Esophagus (tissue), 2 donors: ENCODE measurements at regions not wholly inside any gene's neighbourhood (a gene's known extent, or its start where the extent isn't known, plus 50 kb on each side); places are given as distances from the start of the nearest gene placed in this dataset.
"Not testable (repeated sequence)": the region's sequence is repeated elsewhere in the genome, so short reads cannot be mapped to it uniquely, and the experiment has no call there.

Experiments
- H3K27ac ChIP-seq, 2 donors: one replicate each; pipeline ENCODE4 v1.5.1; 2013; ENCODE audit warnings: low read depth in 2 of 2, mild to moderate bottlenecking in 2 of 2, inconsistent platforms in 1 of 2, low read length in 1 of 2, moderate library complexity in 1 of 2
- H3K27me3 ChIP-seq, 2 donors: one replicate each; pipeline ENCODE4 v1.6.1; 2013; ENCODE audit warnings: low read length in 2 of 2, control low read depth in 1 of 2, mild to moderate bottlenecking in 1 of 2; ENCODE audit not compliant: insufficient read depth in 2 of 2, control insufficient read depth in 1 of 2
- H3K36me3 ChIP-seq, 2 donors: one replicate each; pipeline ENCODE4 v1.6.1; 2013; ENCODE audit warnings: low read length in 1 of 2; ENCODE audit not compliant: control insufficient read depth in 2 of 2, insufficient read depth in 2 of 2
- H3K4me1 ChIP-seq, 2 donors: one replicate each; pipeline ENCODE4 v1.6.1; 2013; ENCODE audit warnings: low read length in 1 of 2; ENCODE audit not compliant: control insufficient read depth in 2 of 2, insufficient read depth in 2 of 2
- H3K4me3 ChIP-seq, 2 donors: one replicate each; pipeline ENCODE4 v1.5.1; 2013; ENCODE audit warnings: low read length in 2 of 2, mild to moderate bottlenecking in 2 of 2, low read depth in 1 of 2, moderate library complexity in 1 of 2
- H3K9me3 ChIP-seq, 2 donors: one replicate each; pipeline ENCODE4 v1.6.1; 2013; ENCODE audit warnings: mild to moderate bottlenecking in 2 of 2, low read depth in 1 of 2, low read length in 1 of 2, moderate library complexity in 1 of 2; ENCODE audit not compliant: control insufficient read depth in 2 of 2, insufficient read depth in 1 of 2
- WGBS, 2 donors: extraction: QIAGEN DNeasy Blood & Tissue Kit; methylation state at CpG; one replicate each; pipeline ENCODE4 v1.1.7; 2013; 5-methylcytosine and 5-hydroxymethylcytosine counted together
- donor health status: healthy with polysubstance abuse.
- donor health status: Bipolar disorder and iron deficiency.

- peaks cover 0 to 9% of the 10 kb centered on the region in 2 donors for H3K4me1 ChIP-seq
- H3K9me3 ChIP-seq: no peaks in the 10 kb centered on the region
- H3K27me3 ChIP-seq: no peaks in the 10 kb centered on the region
- H3K27ac ChIP-seq: no peak overlapping the region
- no peaks in the 10 kb centered on the region for H3K36me3 ChIP-seq
- no peak overlapping the region for H3K4me3 ChIP-seq
- WGBS, 2 donors: 73 to 81% methylated on average over 4 of the region's 4 CpGs
These were observed 182.0 kb downstream of the COPRS start for GRCh38 chr17:31677036-31677435.

DNA sequence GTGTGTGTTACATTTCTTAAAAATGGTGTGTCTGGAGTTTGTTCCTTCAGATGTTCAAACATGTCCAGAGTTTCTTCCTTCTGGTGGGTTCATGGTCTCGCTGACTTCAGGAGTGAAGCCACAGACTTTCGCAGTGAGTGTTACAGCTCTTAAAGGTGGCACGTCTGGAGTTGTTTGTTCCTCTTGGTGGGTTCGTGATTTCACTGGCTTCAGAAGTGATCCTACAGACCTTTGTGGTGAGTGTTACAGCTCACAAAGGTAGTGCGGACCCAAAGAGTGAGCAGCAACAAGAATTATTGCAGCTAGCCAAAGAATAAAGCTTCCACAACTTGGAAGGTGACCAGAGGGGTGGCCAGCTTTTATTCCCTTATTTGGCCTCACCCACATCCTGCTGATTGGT, 183.7 kb downstream of the COPRS start:
- H3K9me3 ChIP-seq, H3K4me3 ChIP-seq, H3K27ac ChIP-seq, H3K27me3 ChIP-seq, H3K36me3 ChIP-seq: not testable (repeated sequence)
- peaks cover 0 to 15% of the 10 kb centered on the region in 2 donors for H3K4me1 ChIP-seq
- 60 to 68% methylated on average over 5 of the region's 5 CpGs for WGBS, 2 donors

GRCh38 chr17:31674717-31675349, 184.2 kb downstream of the COPRS start:
- 49 to 68% methylated on average over 5 of the region's 5 CpGs for WGBS, 2 donors
- Histone ChIP-seq H3K4me1 (peaks cover 0 to 15% of the 10 kb centered on the region in 2 donors), H3K27me3 (no peaks in the 10 kb centered on the region), H3K27ac (peak overlapping the region; percentile 52 to 70), H3K36me3 (no peaks in the 10 kb centered on the region), H3K4me3 (no peak overlapping the region), H3K9me3 (no peaks in the 10 kb centered on the region)

- no peak overlapping the region for H3K4me3 ChIP-seq
- peak overlapping the region; percentile 52 to 70 for H3K27ac ChIP-seq
- 38 to 64% methylated on average over 8 of the region's 8 CpGs for WGBS, 2 donors
- H3K9me3 ChIP-seq: no peaks in the 10 kb centered on the region
- H3K27me3 ChIP-seq: no peaks in the 10 kb centered on the region
- peaks cover 0 to 15% of the 10 kb centered on the region in 2 donors for H3K4me1 ChIP-seq
- H3K36me3 ChIP-seq: no peaks in the 10 kb centered on the region
These were observed 184.7 kb downstream of the COPRS start for GRCh38 chr17:31674305-31674704.

GRCh38 chr17:31673076-31673475, 186.0 kb downstream of the COPRS start:
- Histone ChIP-seq H3K4me3 (no peak overlapping the region), H3K4me1 (peaks cover 0 to 15% of the 10 kb centered on the region in 2 donors), H3K36me3 (no peaks in the 10 kb centered on the region), H3K9me3 (no peaks in the 10 kb centered on the region), H3K27ac (no peak overlapping the region), H3K27me3 (no peaks in the 10 kb centered on the region)
- WGBS, 2 donors: 69 to 73% methylated on average over 8 of the region's 8 CpGs

DNA sequence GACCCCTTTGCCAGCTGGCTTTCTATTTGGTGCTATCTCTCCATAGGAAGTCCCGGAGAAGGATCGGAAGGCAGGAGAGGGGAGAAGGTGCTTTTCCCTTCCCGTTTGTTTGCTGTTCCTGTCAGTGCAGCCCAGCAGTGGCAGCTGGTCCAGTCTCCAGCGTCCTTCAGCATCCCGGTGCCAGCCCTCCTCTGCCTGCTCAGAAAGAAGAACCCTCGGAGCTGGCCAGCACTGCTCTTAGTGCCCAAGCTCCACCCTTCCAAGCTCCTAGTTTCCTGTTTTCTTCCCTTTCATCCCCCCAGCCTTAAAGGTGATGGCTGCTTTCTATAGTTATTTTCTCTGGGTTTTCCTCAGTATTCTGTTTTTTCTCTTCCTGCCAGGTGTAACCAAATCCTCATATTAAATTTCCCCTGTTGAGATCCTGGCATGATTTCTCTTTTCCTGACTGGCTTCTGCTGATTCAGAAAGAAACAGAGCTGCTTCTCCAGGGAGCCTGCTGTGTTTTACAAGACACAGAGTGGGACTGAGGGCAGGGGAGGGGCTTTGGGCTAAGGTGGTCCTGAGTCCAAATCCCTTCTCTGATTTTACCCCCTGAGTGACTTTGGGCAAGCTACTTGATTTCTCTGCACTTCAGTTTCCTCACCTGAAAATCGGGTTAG, 186.8 kb downstream of the COPRS start:
- H3K27ac ChIP-seq: no peak overlapping the region
- no peak overlapping the region for H3K4me3 ChIP-seq
- WGBS, 2 donors: 44 to 45% methylated on average over 7 of the region's 7 CpGs
- H3K36me3 ChIP-seq: no peaks in the 10 kb centered on the region
- H3K9me3 ChIP-seq: no peaks in the 10 kb centered on the region
- H3K27me3 ChIP-seq: no peaks in the 10 kb centered on the region
- H3K4me1 ChIP-seq: peaks cover 0 to 15% of the 10 kb centered on the region in 2 donors

DNA sequence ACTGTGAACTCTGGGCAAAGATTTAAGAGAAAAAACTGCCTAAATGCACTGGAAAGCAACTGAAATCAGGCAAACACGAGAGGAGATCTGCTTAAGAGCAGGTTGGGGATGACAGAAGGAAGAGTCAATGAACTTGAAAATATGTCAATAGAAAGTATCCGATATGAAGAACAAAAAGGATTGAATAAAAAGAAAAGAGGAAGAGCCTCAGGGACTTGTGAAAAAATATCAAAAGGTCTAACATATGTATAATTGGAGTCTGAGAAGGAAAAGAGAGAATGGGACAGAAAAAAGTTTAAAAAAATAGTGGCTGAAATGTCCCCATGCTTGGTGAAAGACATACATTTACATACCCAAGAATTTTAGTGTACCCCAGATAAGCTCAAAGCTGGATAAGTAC, 195.5 kb downstream of the COPRS start:
- no peaks in the 10 kb centered on the region for H3K27me3 ChIP-seq
- H3K9me3 ChIP-seq: peaks cover 4 to 9% of the 10 kb centered on the region in 2 donors
- no peak overlapping the region for H3K27ac ChIP-seq
- H3K4me1 ChIP-seq: peaks cover 3 to 4% of the 10 kb centered on the region in 2 donors
- no peaks in the 10 kb centered on the region for H3K36me3 ChIP-seq
- no peak overlapping the region for H3K4me3 ChIP-seq
- WGBS, 2 donors: 83 to 90% methylated on average over 2 of the region's 2 CpGs

GRCh38 chr17:31660684-31661083, 198.4 kb downstream of the COPRS start:
- Histone ChIP-seq H3K4me3 (no peak overlapping the region), H3K27ac (no peak overlapping the region), H3K27me3 (no peaks in the 10 kb centered on the region), H3K36me3 (no peaks in the 10 kb centered on the region), H3K9me3 (peaks cover 4 to 9% of the 10 kb centered on the region in 2 donors), H3K4me1 (peaks cover 3 to 5% of the 10 kb centered on the region in 2 donors)
- WGBS, 2 donors: 84 to 89% methylated on average over 3 of the region's 3 CpGs

GRCh38 chr17:31657876-31658275, 201.2 kb downstream of the COPRS start:
- Histone ChIP-seq H3K27me3 (no peaks in the 10 kb centered on the region), H3K36me3 (no peaks in the 10 kb centered on the region), H3K4me1 (peaks cover 3 to 13% of the 10 kb centered on the region in 2 donors), H3K4me3 (no peak overlapping the region), H3K27ac (no peak overlapping the region), H3K9me3 (peaks cover 4 to 6% of the 10 kb centered on the region in 2 donors)
- 93 to 97% methylated on average over 4 of the region's 4 CpGs for WGBS, 2 donors

GRCh38 chr17:31654936-31655335, 204.1 kb downstream of the COPRS start:
- Histone ChIP-seq H3K4me1 (peaks cover 0 to 9% of the 10 kb centered on the region in 2 donors), H3K36me3 (no peaks in the 10 kb centered on the region), H3K9me3 (no peaks in the 10 kb centered on the region), H3K4me3 (no peak overlapping the region), H3K27me3 (no peaks in the 10 kb centered on the region), H3K27ac (peak overlapping the region; percentile 73 to 85)
- 52 to 67% methylated on average over 8 of the region's 8 CpGs for WGBS, 2 donors
